NB4 (cell line): ENCODE measurements at regions not wholly inside any gene's neighbourhood (a gene's known extent, or its start where the extent isn't known, plus 50 kb on each side); places are given as distances from the start of the nearest gene placed in this dataset.

ENCODE experiments used
- DNase-seq: peaks from one replicate; pipeline ENCODE4 v3.0.0; 2010; ENCODE audit warnings: low read depth
- H3K4me3 ChIP-seq: one replicate; pipeline ENCODE4 v1.5.1; 2011; ENCODE audit warnings: mild to moderate bottlenecking, low read depth, low read length, moderate library complexity
- MAX ChIP-seq: IDR thresholded peaks from 2 replicates; pipeline ENCODE4 v1.6.1; 2011; ENCODE audit warnings: low read depth, low read length
- MYC ChIP-seq: IDR thresholded peaks from 2 replicates; pipeline ENCODE4 v1.6.1; 2011; ENCODE audit warnings: low read depth, low read length
- POLR2A ChIP-seq: IDR thresholded peaks from 2 replicates; pipeline ENCODE4 v1.6.1; 2011; ENCODE audit warnings: mild to moderate bottlenecking; ENCODE audit not compliant: insufficient read length; ENCODE audit errors: extremely low read depth
- TF ChIP-seq, protein P1 (sequence below): IDR thresholded peaks from one replicate; pipeline ENCODE4 v1.5.1; 2012; ENCODE audit warnings: low read depth, low read length

DNA sequence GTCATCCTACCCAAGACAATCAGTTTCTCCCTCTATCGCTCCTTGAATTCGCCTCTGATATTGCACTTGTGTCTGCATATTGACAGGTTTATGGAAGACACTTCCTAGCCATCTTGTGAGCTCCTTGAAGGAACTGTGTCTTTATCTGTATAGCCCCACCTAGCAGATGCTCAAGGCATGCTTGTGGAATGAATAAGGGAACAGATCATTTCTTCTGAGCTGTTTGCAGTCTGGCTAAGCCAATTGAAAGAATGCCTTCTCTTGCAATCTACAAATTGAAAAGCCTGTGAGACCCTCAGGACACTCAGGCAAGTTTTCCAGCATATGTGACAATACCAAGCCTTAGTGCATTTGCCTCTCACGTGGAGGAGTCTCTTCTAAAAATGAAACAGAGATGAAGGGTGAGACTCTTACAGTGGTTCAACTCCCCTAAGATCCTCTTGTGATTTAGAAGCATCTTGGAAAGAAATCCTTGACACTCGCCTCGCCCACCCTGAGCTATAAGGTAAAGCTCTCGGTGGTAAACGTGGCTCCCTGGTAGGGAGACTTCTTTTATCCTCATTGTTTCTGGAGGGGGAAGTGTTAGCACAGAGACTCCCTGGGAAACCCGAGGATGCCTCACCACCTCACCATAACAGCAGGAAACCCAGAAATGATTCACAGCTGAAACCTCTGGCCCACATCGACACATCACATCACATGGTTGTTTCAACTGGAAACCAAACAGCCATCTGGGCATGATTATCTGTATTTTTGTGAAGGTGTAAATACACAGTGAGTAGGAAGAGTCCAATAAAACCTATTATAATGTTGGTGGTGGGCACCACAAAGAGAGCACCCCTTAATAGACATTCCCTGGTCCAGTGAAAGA is 112.3 kb upstream of the BCL2L14 start:
- TF ChIP-seq POLR2A (no peak), MAX (no peak), MYC (no peak)
- TF ChIP-seq, protein P1, sequence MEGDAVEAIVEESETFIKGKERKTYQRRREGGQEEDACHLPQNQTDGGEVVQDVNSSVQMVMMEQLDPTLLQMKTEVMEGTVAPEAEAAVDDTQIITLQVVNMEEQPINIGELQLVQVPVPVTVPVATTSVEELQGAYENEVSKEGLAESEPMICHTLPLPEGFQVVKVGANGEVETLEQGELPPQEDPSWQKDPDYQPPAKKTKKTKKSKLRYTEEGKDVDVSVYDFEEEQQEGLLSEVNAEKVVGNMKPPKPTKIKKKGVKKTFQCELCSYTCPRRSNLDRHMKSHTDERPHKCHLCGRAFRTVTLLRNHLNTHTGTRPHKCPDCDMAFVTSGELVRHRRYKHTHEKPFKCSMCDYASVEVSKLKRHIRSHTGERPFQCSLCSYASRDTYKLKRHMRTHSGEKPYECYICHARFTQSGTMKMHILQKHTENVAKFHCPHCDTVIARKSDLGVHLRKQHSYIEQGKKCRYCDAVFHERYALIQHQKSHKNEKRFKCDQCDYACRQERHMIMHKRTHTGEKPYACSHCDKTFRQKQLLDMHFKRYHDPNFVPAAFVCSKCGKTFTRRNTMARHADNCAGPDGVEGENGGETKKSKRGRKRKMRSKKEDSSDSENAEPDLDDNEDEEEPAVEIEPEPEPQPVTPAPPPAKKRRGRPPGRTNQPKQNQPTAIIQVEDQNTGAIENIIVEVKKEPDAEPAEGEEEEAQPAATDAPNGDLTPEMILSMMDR = no peak
- no peak overlapping the region for H3K4me3 ChIP-seq
- peak; percentile 48 for DNase-seq

DNA sequence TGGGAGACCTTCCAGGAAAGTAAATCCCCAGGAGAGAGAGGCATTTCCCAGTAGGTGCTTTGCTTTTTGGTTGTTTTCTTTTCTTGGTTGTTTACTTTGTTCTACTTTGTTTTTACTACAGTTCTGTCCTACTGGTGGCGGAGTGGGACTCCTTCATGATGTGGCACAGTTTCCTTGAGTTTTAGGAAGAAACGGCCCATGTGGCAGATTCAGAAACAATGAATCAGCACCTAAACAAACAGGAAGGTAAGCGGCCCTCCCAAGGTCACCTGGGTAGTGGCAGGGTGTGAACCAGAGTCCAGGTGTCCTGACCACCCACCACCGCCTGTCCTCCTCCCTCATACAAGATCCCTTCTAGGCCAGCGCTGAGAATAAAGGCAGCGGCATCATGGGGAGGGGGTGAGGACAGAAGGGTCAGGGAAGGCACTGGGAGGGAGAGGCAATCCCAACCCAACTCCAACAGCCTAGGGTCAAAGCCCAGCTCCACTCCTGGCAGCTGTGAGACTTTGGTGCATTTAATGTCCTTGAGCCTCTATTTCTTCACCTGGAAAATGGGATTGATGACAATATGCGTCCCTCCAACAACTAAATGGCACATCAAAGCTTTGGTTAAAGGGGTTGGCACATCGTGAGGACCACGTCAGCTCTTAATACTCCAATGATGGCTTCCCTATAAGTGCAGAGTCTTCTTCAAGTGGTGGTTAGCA is 111.5 kb upstream of the BCL2L14 start:
- no peak overlapping the region for H3K4me3 ChIP-seq
- TF ChIP-seq MYC = no peak
- TF ChIP-seq, protein P1 = no peak
- no peak for TF ChIP-seq POLR2A
- no peak for DNase-seq

DNA sequence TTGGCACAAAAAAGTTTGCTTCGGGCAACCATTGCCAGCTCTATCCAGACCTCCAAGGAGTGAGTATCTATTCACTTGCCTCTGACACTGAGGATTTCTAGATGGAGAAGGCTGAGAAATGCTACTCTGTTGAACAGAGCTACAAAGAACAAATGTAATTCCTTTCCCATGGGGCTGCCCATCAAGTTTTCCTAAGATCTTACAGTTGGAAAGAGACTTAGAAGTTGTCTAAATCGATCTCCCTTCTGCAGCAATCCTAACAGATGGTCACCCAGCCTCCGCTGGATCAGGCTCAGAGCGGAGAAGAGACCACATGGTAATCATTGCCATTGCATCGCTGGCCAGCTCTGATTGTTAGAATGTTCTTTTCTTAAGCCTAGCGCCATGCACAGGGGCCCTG is 110.1 kb upstream of the BCL2L14 start:
- DNase-seq = no peak
- no peak for TF ChIP-seq MAX
- TF ChIP-seq, protein P1 = no peak
- no peak for TF ChIP-seq POLR2A
- TF ChIP-seq MYC = no peak
- no peak overlapping the region for H3K4me3 ChIP-seq

GRCh38 chr12:11961686-11962085 is 109.1 kb upstream of the BCL2L14 start:
- TF ChIP-seq MAX (no peak), MYC (no peak), POLR2A (no peak)
- TF ChIP-seq, protein P1 = no peak
- no peak for DNase-seq
- H3K4me3 ChIP-seq = no peak overlapping the region

DNA sequence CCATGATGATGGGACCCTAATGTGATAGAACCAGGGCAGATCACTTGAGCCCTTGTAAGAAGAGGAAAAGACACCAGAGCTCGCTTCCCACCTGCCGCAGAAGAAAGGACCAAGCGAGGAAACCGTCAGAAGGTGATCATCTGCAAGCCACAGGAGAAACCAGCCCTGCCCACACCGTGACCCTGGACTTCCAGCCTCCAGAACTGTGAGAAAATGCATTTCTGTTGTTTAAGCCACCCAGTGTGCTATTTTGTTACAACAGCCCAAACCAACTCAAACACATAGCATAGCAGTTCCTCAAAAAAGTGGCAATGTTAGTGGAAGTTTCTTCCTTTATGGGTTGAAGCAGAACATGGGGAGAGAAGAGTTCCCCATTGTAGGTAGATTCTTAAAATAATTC is 107.9 kb upstream of the BCL2L14 start:
- no peak overlapping the region for H3K4me3 ChIP-seq
- peak; percentile 45 for DNase-seq
- TF ChIP-seq, protein P1 = no peak
- no peak for TF ChIP-seq POLR2A
- TF ChIP-seq MAX = no peak
- no peak for TF ChIP-seq MYC
